K562 (cell line): ENCODE measurements at regions not wholly inside any gene's neighbourhood (a gene's known extent, or its start where the extent isn't known, plus 50 kb on each side); places are given as distances from the start of the nearest gene placed in this dataset.

Experiments
- ATAC-seq: fragments of 200-7000 bp; cut with Tn5 transposase; 3 replicates; pipeline ENCODE4 v1.9.1; 2020; ENCODE audit warnings: moderate library complexity
- BruUV-seq: library from RNA; stranded (reverse); fragments of 400-500 nt; replicated peaks from 2 replicates; lab custom pipeline; 2021; lab: Mats Ljungman, UMichigan
- CTCF ChIA-PET: fragments of 300-600 bp; formaldehyde crosslinking; extraction: SDS; loops from one replicate; lab custom pipeline; 2021; ENCODE audit warnings: low intra/inter-chr PET ratio; lab: Yijun Ruan, JAX
- POLR2A ChIA-PET: fragments of 300-600, 350-650 bp; sonication (Branson Sonifier 250); formaldehyde crosslinking; extraction: SDS; loops from one replicate; lab custom pipeline; 2021; ENCODE audit warnings: antibody characterized with exemption, inconsistent platforms; lab: Yijun Ruan, JAX
- DNase-seq, 4 experiments: peaks; one replicate each; pipeline versions ENCODE4 v3.0.0 to v3.0.0-alpha.2; 2011 to 2018; ENCODE audit warnings: low spot score in 3 of 4, mixed read lengths in 3 of 4; ENCODE audit errors: extremely low read depth in 1 of 4
- FAIRE-seq: peaks from 2 replicates; lab custom pipeline; 2011; peaks lifted over from hg19 to GRCh38; lab: Jason Lieb, UNC
- H2AFZ ChIP-seq: 2 replicates; pipeline ENCODE4 v1.6.0; 2011; ENCODE audit warnings: low read depth, low read length, control low read depth, inconsistent platforms
- H3K27ac ChIP-seq: fragments of 200-600 bp; 3 replicates; pipeline ENCODE4 v1.8.0; 2011; ENCODE audit warnings: low read depth, mild to moderate bottlenecking, control low read depth, inconsistent platforms, low read length, moderate library complexity, mixed read lengths; ENCODE audit errors: extremely low read depth
- H3K27me3 ChIP-seq, 2 experiments: fragments of 300-600 bp in 1 of 2; 2 replicates in 1 of 2; 3 replicates in 1 of 2; pipeline versions ENCODE4 v1.6.0 to v1.8.0; 2011; ENCODE audit warnings: inconsistent platforms in 2 of 2, low read length in 2 of 2, mild to moderate bottlenecking in 1 of 2, mixed read lengths in 1 of 2, moderate library complexity in 1 of 2; ENCODE audit not compliant: control insufficient read depth in 2 of 2, insufficient read depth in 2 of 2
- H3K36me3 ChIP-seq: fragments of 300-600 bp; 3 replicates; pipeline ENCODE4 v1.8.0; 2011; ENCODE audit warnings: mild to moderate bottlenecking, low read length, inconsistent platforms; ENCODE audit not compliant: control insufficient read depth, insufficient read depth
- H3K4me1 ChIP-seq, 2 experiments: fragments of 200-600 bp in 1 of 2; replicated peaks in 1 of 2; 2 replicates in 1 of 2; 3 replicates in 1 of 2; pipeline versions ENCODE4 v1.5.1 to v1.8.0; 2011; ENCODE audit warnings: inconsistent platforms in 2 of 2, low read length in 2 of 2, mild to moderate bottlenecking in 1 of 2, mixed read lengths in 1 of 2, moderate library complexity in 1 of 2; ENCODE audit not compliant: control insufficient read depth in 2 of 2, insufficient read depth in 2 of 2
- H3K4me2 ChIP-seq: 2 replicates; pipeline ENCODE4 v1.6.1; 2011; ENCODE audit warnings: low read length, control low read depth, inconsistent platforms, mixed read lengths; ENCODE audit not compliant: insufficient read depth
- H3K4me3 ChIP-seq: fragments of 200-600 bp; sonication (generic), shearing (Covaris generic); 2 replicates; pipeline ENCODE4 v1.5.1; 2016; ENCODE audit warnings: control low read depth, inconsistent platforms
- H3K79me2 ChIP-seq: fragments of 200-600 bp; 3 replicates; pipeline ENCODE4 v1.8.0; 2011; ENCODE audit warnings: low read length, inconsistent platforms; ENCODE audit not compliant: control insufficient read depth, insufficient read depth
- H3K9ac ChIP-seq, 2 experiments: 2 replicates each; pipeline versions ENCODE4 v1.6.0 to v1.6.1; 2011; ENCODE audit warnings: low read depth in 2 of 2, low read length in 2 of 2, control low read depth in 1 of 2, inconsistent platforms in 1 of 2, mild to moderate bottlenecking in 1 of 2, mixed read lengths in 1 of 2; ENCODE audit not compliant: insufficient read depth in 1 of 2
- H3K9me1 ChIP-seq: one replicate; pipeline ENCODE4 v1.6.0; 2011; ENCODE audit warnings: inconsistent platforms, mild to moderate bottlenecking, low read length, moderate library complexity; ENCODE audit not compliant: control insufficient read depth, insufficient read depth
- H3K9me3 ChIP-seq: replicated peaks from 2 replicates; pipeline ENCODE4 v1.5.1; 2011; ENCODE audit warnings: low read depth, low read length, inconsistent platforms; ENCODE audit not compliant: control insufficient read depth, insufficient read depth
- H4K20me1 ChIP-seq: replicated peaks from 2 replicates; pipeline ENCODE4 v1.6.1; 2011; ENCODE audit warnings: low read length, inconsistent platforms, mixed read lengths; ENCODE audit not compliant: control insufficient read depth, insufficient read depth
- AFF4 ChIP-seq: sonication (generic); formaldehyde crosslinking; IDR thresholded peaks from 2 replicates; pipeline ENCODE4 v1.8.0; 2023; ENCODE audit warnings: mild to moderate bottlenecking, missing genetic modification reagents
- ARID3B ChIP-seq: fragments of 250-450 bp; sonication (Bioruptor Pico); IDR thresholded peaks from 2 replicates; pipeline ENCODE4 v1.4.0; 2020; ENCODE audit warnings: borderline replicate concordance
- C11orf30 ChIP-seq: fragments of 450-650 bp; IDR thresholded peaks from 2 replicates; pipeline ENCODE4 v1.6.1; 2016; ENCODE audit warnings: low read depth, mild to moderate bottlenecking
- DACH1 ChIP-seq: fragments of 450-650 bp; IDR thresholded peaks from 2 replicates; pipeline ENCODE4 v1.6.1; 2018; ENCODE audit not compliant: partially characterized antibody
- HCFC1 ChIP-seq: IDR thresholded peaks from 2 replicates; pipeline ENCODE4 v1.6.1; 2012; ENCODE audit warnings: low read depth, low read length, improper control_type of control experiment
- HDAC8 ChIP-seq: fragments of 450-650 bp; IDR thresholded peaks from 2 replicates; pipeline ENCODE4 v1.6.1; 2016; ENCODE audit warnings: mild to moderate bottlenecking, missing genetic modification characterization, moderate library complexity, missing compliant biosample characterization
- HNRNPLL ChIP-seq: fragments of 200-400 bp; formaldehyde crosslinking; IDR thresholded peaks from 2 replicates; pipeline ENCODE4 v1.6.1; 2017; ENCODE audit warnings: low read length, low read depth, mild to moderate bottlenecking; ENCODE audit not compliant: poor library complexity, severe bottlenecking
- OTX1 ChIP-seq: fragments of 450-650 bp; formaldehyde crosslinking; IDR thresholded peaks from 2 replicates; pipeline ENCODE4 v1.4.0; 2022; ENCODE audit warnings: mild to moderate bottlenecking
- POLR2A ChIP-seq: fragments of 450-650 bp; conservative IDR thresholded peaks from 2 replicates; pipeline ENCODE4 v1.6.1; 2016
- RCOR1 ChIP-seq, 2 experiments: IDR thresholded peaks; 2 replicates each; pipeline ENCODE4 v1.6.1; 2012; ENCODE audit warnings: low read depth in 2 of 2, low read length in 2 of 2, borderline replicate concordance in 1 of 2, improper control_type of control experiment in 1 of 2
- SFPQ ChIP-seq: fragments of 200-400 bp; formaldehyde crosslinking; IDR thresholded peaks from 2 replicates; pipeline ENCODE4 v1.6.1; 2017; ENCODE audit warnings: mild to moderate bottlenecking, low read depth, low read length, moderate library complexity
- ZNF212 ChIP-seq: fragments of 450-650 bp; formaldehyde crosslinking; IDR thresholded peaks from 2 replicates; pipeline ENCODE4 v1.4.0; 2020; ENCODE audit warnings: mild to moderate bottlenecking
- ZNF280B ChIP-seq: fragments of 250-450 bp; sonication (Bioruptor Pico); IDR thresholded peaks from 2 replicates; pipeline ENCODE4 v1.5.1; 2021; ENCODE audit warnings: mild to moderate bottlenecking
- ZNF699 ChIP-seq: fragments of 250-450 bp; sonication (Bioruptor Pico); IDR thresholded peaks from 2 replicates; pipeline ENCODE4 v1.8.0; 2021; ENCODE audit warnings: mild to moderate bottlenecking, moderate library complexity; ENCODE audit not compliant: insufficient replicate concordance
- WGBS: fragments of 100-300 bp; shearing (Covaris generic); methylation state at CpG from one replicate; pipeline ENCODE4 v1.1.6; 2016; ENCODE audit warnings: low coverage, mixed read lengths; ENCODE audit not compliant: insufficient coverage; ENCODE audit errors: missing lambda C conversion rate; 5-methylcytosine and 5-hydroxymethylcytosine counted together
- in situ Hi-C: fragments of 300-500 bp; cut with MboI; formaldehyde crosslinking; loops from 4 replicates; pipeline ENCODE4 v1.15.0; 2018; ENCODE audit warnings: inconsistent platforms, mixed read lengths
- intact Hi-C: fragments of 100-400 bp; cut with micrococcal nuclease; formaldehyde crosslinking; loops from 2 replicates; pipeline ENCODE4 v1.14.2; 2022

GRCh38 chr3:16090024-16090423 lies 84.5 kb upstream of the GALNT15 start:
- Histone ChIP-seq H3K27ac (no peak overlapping the region), H3K79me2 (no peaks in the 10 kb centered on the region), H3K4me2 (no peak overlapping the region), H3K4me3 (no peak overlapping the region), H2AFZ (no peak overlapping the region), H3K4me1 (no peaks in the 10 kb centered on the region), H3K27me3 (peaks cover 0 to 23% of the 10 kb centered on the region in 2 experiments; a peak in 2 of 5 replicates), H3K9me1 (no peaks in the 10 kb centered on the region), H3K36me3 (no peaks in the 10 kb centered on the region), H3K9me3 (no peaks in the 10 kb centered on the region), H3K9ac (no peak overlapping the region), H4K20me1 (no peaks in the 10 kb centered on the region)
- ATAC-seq (no peak), DNase-seq (no peak), FAIRE-seq (no peak)
- intact Hi-C loops (no loop called here), in situ Hi-C loops (no loop called here)
- TF ChIP-seq ZNF212 (CRISPR knock-in tag) = no peak
- no peak for TF ChIP-seq C11orf30
- TF ChIP-seq ZNF699 (CRISPR knock-in tag) = no peak
- TF ChIP-seq SFPQ = no peak
- no peak for TF ChIP-seq HDAC8 (tag)
- TF ChIP-seq AFF4 (CRISPR knock-in tag) = no peak
- no peak for TF ChIP-seq ZNF280B (CRISPR knock-in tag)
- TF ChIP-seq DACH1 = no peak
- TF ChIP-seq HNRNPLL = no peak
- TF ChIP-seq HCFC1 = no peak
- TF ChIP-seq ARID3B (CRISPR knock-in tag) = no peak
- no peak for TF ChIP-seq OTX1 (CRISPR knock-in tag)
- TF ChIP-seq POLR2A = no peak
- no peak for TF ChIP-seq RCOR1 (IDR thresholded peaks at IDR 0.05; ENCODE audit: borderline replicate concordance in 1 of 2, low read depth in 2 of 2, low read length in 2 of 2)
- BruUV-seq = no TSS peak
- POLR2A ChIA-PET = interaction anchor here (0.7 kb wide), 2 partner anchors 20 to 81 kb away, joined by 3 read pairs; no protein-coding TSS in a partner anchor
- WGBS = 0% methylated on average over 1 of the region's 1 CpG
- CTCF ChIA-PET = no interaction called here
